ENCODE measurements at regions not wholly inside any gene's neighbourhood (a gene's known extent, or its start where the extent isn't known, plus 50 kb on each side); places are given as distances from the start of the nearest gene placed in this dataset.
"Not testable (repeated sequence)": the region's sequence is repeated elsewhere in the genome, so short reads cannot be mapped to it uniquely, and the experiment has no call there.

DNA sequence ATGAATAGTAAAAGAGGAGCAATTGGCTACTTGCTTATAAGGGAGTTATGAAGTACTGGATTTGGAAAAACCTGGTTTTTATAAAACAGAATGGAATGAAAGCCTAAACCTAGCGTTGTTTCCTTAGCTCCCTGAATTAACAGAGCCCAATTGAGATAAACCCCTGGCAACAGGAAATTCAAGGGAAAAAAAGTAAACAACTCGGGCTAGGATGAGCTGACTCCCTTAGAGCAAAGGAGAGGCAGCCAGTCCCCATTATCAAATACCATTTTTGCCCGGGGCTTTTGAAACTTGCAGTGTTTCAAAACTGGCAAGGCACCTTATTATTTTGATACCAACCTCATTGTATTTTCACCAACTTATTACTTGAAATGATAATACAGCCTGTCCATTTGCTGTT lies 587.5 kb downstream of the CD109 start:
- DNase-seq (ENCODE audit: low read depth) = no peak

DNA sequence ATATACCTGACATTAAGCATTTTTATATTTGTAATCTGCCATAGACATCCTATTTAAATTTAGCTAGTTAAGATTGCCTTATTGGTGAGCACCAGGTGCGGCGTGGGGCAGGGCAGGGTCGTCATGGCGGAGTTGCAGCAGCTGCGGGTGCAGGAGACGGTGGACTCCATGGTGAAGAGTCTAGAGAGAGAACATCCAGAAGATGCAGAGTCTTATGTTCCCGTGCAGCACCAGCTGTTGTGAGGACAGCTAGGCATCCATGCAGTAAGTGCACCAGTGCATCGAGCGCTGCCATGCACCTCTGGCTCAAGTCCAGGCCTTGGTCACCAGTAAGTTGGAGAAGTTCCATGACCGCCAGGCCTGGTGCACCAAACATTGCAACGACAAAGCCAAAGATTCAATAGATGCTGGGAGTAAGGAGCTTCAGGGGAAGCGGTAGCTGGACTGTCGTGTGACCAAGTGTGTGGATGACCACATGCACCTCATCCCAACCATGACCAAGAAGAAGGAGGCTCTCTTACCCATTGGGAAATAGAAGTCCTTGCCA lies 586.2 kb downstream of the CD109 start:
- DNase-seq (ENCODE audit: low read depth) = no peak

- DNase-seq (ENCODE audit: low read depth) = no peak
These were observed 584.2 kb downstream of the CD109 start for GRCh38 chr6:74280130-74280692.

GRCh38 chr6:74277777-74278186 lies 581.8 kb downstream of the CD109 start:
- no peak for DNase-seq (ENCODE audit: low read depth)

- no peak for DNase-seq (ENCODE audit: low read depth)
These were observed 577.5 kb downstream of the CD109 start for GRCh38 chr6:74273541-74273940.

- no peak for DNase-seq (ENCODE audit: low read depth)
These were observed 573.5 kb downstream of the CD109 start for GRCh38 chr6:74269600-74269858.

GRCh38 chr6:74268815-74269599 lies 573.0 kb downstream of the CD109 start:
- DNase-seq (ENCODE audit: low read depth) = no peak

- no peak for DNase-seq (ENCODE audit: low read depth)
These were observed 564.0 kb downstream of the CD109 start for GRCh38 chr6:74259981-74260380.

- DNase-seq (ENCODE audit: low read depth) = no peak
These were observed 560.8 kb downstream of the CD109 start for GRCh38 chr6:74256781-74257180.

- no peak for DNase-seq (ENCODE audit: low read depth)
These were observed 560.4 kb downstream of the CD109 start for GRCh38 chr6:74256381-74256780.

DNA sequence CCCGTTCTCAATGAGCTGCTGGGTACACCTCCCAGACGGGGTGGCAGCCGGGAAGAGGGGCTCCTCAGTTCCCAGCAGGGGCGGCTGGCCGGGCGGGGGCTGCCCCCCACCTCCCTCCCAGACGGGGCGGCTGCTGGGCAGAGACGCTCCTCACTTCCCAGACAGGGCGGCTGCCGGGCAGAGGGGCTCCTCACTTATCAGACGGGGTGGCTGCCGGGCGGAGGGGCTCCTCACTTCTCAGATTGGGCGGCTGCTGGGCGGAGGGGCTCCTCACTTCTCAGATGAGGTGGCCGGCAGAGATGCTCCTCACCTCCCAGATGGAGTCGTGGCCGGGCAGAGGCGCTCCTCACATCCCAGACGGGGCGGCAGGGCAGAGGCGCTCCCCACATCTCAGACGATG lies 559.0 kb downstream of the CD109 start:
- DNase-seq (ENCODE audit: low read depth) = not testable (repeated sequence)

DNA sequence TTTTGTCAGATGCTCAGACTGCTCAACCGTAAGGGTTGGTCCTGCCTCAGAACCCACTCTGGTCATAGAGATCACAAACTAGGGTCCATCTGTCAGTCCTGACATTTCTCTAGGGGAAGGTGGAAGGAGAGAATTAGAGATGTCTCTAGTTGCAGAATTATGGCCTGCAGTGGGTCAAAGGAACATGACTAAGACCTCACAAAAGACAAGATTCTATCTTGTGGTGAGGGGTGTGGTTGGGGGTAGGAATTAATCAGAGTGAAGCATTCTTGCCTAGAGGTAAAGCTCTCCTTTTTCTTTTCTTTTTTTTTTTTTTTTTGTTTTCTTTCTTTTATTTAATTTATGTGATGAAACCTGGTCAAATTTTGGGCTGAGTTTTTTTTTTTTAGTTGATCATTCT lies 558.1 kb downstream of the CD109 start:
- DNase-seq (ENCODE audit: low read depth) = not testable (repeated sequence)

DNA sequence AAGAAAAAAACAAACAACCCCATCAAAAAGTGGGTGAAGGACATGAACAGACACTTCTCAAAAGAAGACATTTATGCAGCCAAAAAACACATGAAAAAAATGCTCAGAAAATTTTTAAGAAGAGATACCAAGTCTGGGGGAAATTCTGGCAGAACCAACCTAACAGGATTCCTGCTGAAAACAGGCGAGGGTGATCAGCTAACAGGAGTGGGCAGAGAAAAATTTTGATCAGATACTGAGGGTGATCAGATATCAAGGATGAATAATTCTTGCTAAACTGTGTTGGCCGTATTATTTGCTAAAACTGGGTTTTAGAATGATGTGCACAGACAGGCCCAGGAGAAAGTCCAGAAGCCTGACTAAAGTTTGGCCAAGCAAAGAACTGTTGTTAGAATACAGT lies 557.3 kb downstream of the CD109 start:
- DNase-seq (ENCODE audit: low read depth) = no peak

DNA sequence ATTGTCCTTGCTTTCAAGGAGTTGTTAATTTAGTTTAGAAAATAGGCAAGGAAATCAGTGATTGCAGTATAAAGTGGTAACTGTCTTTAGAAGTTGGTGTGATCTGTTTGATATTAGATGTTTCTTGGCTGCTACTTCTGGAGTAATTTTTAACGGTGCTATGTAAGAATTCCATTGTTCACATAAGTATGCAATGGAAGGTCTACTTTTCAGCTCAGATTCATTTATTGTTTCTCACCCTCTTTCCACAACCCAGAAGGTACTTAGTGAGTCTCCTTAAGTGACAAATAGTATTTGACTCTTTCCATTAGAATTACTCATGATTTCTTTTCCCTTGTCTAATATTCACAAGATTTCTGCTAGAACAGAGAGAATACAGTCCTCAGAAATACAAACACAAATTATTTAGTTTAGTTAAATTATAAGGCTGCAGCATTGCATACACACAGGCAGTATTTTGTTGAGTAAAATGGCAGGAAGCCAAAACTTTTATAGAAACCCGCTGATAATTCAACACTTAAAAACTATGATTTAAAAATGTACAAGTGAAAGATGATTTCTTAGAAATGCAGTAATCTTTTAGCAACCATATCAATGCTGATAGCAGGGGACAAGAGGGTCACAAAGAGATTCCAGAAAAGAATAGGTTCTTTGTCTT lies 554.3 kb downstream of the CD109 start:
- no peak for DNase-seq (ENCODE audit: low read depth)

GRCh38 chr6:74249658-74250057 lies 553.7 kb downstream of the CD109 start:
- no peak for DNase-seq (ENCODE audit: low read depth)

DNA sequence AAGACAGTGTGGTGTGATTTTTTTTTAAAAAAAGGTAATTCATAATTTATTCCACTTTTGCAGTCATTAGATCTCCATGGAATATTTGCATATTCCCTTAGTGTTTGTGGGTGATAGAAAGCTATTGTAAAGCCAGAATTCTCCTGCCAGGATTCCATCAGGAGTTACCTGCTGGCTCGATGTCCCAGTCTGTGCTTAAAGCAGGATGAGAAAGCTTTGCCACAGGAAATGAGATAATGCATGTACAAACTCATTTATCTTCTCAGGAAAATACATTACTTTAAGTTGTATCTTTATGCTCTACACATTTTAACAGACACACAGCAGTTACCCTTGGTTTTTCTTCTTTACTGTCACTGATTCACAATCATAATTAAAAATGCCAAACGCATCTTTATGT lies 553.0 kb downstream of the CD109 start:
- DNase-seq (ENCODE audit: low read depth) = no peak

DNA sequence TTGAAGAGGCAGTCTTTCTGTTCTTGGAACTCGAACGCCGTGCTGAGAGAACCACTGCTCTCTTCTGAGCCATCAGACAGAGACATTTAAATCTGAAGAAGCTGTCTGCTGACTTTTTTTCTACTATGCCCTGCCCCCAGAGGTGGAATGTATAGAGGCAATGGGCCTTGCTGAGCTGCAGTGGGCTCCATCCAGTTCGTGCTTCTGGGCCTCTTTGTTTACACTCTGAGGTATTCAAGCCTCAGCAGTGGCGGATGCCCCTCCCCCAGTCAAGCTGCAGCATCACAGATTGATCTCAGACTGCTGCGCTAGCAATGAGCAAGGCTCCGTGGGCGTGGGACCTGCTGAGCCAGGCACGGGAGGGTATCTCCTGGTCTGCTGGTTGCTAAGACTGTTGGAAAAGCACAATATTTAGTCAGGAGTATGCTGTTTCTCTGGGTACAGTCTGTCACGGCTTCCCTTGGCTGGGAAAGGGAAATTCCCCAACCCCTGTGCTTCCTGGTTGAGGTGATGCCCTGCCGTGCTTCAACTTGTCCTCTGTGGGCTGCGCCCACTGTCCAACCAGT lies 526.8 kb downstream of the CD109 start:
- peak; percentile 1 for DNase-seq (ENCODE audit: low read depth)

- DNase-seq (ENCODE audit: low read depth) = no peak
These were observed 518.0 kb downstream of the CD109 start for GRCh38 chr6:74213995-74214394.

DNA sequence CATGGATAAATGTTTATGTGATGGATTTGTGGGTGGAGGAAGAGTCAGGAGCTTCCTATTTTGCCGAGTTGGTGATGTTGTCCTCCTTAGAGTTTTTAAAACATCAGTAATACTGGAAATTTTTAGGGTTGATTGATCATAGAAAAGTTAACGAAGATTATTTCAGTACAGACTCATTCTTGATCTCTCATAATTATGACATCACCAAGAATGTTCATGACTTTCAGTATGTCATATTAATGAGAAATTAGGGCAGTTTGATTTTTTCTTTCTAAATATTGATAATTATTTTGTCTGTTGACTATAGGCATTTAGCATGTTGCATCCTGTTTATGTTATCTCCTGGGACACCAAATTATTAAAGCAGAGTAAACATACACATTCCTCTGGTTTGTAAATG lies 512.2 kb downstream of the CD109 start:
- DNase-seq (ENCODE audit: low read depth) = no peak

DNA sequence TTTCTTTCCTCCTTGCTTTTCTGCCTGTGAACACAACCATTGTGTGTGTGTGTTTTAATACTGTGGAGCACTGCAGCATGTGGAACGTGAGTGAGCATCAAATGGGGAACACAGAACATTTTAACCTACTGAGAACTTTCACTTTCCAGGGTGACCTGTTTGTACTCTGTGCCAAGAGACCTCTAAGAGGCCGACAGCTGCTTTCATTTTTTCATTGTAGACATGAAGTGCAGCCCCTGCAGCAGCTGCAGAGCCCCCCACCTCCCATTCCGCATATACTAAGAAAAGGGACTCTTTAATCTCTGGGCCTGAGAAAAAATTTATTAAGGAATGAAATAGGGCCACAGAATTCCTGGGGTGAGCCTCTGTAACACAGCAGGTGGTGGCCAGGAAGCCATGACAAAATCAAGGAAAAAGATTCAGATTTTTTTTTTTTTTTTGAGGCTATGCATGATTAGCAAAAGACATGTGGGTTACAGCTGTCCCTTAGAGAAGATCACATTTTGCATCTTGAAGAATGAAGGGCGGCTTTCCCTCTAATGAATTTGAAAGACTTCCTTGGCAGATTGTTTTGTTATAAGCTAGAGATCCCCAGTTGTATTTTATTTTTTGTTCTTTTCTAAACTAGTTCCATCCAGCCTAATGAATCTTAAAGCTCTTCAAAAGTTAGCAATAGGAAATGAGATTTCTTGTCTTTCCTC lies 503.4 kb downstream of the CD109 start:
- no peak for DNase-seq (ENCODE audit: low read depth)

GRCh38 chr6:74197310-74197709 lies 501.3 kb downstream of the CD109 start:
- no peak for DNase-seq (ENCODE audit: low read depth)

DNA sequence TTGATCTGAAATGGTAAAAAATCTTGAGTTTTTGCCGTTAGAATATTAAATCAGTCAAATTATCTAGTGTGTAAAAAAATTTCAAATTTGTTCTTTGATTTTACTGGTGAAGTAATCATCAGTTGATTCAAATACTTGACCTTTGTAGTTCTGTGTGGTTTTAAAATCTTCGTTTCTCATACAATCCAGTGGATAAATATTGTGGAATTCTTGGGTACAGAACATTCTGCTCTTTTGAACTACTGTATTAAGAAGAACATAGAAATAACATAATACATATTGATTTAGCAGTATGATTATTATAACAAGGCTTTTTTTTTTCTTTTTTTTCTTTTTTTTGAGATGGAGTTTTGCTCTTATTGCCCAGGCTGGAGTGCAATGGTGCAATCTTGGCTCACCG lies 491.8 kb downstream of the CD109 start:
- DNase-seq (ENCODE audit: low read depth) = no peak

- DNase-seq (ENCODE audit: low read depth) = no peak
These were observed 487.0 kb downstream of the CD109 start for GRCh38 chr6:74182992-74183391.

Data from stromal cell of bone marrow (primary cell).